ENCODE measurements at regions not wholly inside any gene's neighbourhood (a gene's known extent, or its start where the extent isn't known, plus 50 kb on each side); places are given as distances from the start of the nearest gene placed in this dataset.

DNA sequence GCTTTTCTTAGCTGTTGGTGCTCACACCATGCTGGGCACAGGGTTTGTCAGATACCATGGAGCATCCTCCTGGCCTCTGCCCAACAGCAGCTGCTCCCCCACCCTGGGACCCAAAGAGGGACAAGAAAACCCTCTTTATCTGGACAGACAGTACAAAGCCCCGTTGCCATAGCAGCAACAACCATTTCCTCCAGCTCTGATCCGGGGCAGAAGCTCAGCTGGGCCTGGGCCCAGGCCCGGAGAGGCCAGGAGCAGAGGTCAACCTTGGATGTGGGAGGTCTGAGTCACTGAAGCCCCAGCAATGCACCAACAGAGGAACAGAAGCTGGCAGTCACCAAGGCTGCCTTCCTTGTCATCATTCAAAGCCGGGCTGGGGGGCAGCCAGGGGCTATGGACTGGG is 228.4 kb upstream of the POU3F1 start:
- DNase-seq: no peak

DNA sequence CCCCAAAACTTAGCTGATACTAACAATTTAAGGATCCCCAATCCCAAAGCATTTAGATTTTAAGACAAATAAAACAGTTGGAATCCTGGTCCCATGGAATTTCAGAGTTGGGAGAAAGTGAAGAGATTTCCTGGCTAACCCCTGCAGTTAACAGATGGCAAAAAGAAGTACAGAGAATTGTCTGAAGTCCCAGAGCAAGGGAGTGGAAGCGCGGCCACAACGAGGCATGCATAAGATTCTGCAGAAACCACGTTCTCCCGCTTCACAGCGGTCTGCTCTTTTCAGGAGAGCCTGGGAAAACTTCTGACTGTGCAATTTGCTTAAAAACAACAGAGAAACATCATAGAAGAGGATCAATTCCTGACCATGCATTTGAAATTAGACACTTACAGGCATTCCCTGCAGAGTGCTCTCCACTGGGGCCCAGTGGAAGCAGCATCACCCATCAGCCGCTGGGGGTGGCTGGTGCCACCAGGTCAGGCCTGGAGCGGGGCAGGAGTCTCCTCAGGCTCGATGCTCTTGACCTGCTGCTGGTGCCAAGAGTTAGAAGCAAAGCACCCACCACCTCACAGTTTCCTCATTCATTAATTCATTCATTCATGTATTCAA is 226.7 kb upstream of the POU3F1 start:
- no peak for DNase-seq

GRCh38 chr1:38272515-38272914 is 225.9 kb upstream of the POU3F1 start:
- no peak for DNase-seq

GRCh38 chr1:38270849-38271633 is 224.4 kb upstream of the POU3F1 start:
- no peak for DNase-seq

- no peak for DNase-seq
Observed at GRCh38 chr1:38269923-38270848, 223.6 kb upstream of the POU3F1 start.

GRCh38 chr1:38268226-38268625 is 221.6 kb upstream of the POU3F1 start:
- DNase-seq: no peak

GRCh38 chr1:38267037-38268036 is 220.7 kb upstream of the POU3F1 start:
- no peak for DNase-seq

DNA sequence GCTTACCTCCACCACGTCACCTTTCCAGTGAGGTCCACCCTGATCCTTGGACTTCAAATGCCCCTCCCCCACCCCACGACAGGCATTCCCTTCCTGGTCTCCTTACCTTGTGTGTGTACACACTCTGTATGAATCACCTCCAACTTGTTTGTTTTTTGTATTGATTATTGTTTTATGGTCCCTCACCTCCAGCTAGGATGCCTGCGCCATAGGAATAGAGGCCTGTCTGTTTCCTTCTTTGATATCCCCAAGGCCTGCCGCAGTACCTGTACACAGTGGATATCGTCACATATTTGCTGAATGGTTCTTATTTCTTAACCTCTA is 219.6 kb upstream of the POU3F1 start:
- DNase-seq: no peak

DNA sequence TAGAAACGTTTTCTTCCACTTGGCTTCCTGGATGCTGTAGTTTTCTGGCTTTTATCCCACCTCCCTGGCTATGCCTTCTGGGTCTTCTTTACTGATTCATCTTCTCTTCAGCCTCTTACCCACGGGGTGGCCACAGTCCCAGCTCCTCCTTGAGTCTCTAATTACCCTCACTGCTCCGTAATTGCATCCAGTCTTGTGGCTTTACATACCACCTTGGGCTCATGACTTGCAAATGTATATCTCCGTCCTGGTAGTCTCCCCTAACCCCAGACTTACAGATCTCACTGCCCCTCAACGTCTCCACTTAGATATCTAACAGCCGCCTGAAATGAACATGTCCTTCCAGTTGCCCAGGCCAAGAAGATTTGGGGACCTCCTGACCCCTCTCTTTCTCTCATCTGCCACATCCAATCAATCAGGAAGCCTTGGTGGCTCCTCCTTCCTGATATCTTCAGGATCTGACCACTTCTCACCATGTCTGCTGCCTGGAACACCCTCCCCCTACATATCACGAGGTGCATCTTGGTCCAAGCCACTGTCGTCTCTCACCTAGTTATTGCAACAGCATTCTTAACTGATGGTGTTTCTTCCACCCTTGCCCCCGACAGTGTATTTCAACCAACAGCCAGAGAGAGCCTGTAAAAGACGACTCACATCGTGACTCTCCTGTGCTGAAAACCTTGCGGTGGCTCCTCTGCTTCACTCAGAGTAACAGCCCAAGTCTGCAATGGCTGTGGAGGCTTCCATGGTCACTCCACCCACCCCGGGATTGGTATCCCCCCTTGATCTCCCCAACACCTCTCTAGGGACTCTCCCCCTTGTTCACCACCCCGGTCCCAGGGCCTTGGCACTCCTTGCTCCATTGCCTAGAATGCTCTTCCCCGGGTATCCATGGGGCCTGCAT is 219.0 kb upstream of the POU3F1 start:
- DNase-seq: no peak

- no peak for DNase-seq
Observed at GRCh38 chr1:38263438-38263837, 216.8 kb upstream of the POU3F1 start.

DNA sequence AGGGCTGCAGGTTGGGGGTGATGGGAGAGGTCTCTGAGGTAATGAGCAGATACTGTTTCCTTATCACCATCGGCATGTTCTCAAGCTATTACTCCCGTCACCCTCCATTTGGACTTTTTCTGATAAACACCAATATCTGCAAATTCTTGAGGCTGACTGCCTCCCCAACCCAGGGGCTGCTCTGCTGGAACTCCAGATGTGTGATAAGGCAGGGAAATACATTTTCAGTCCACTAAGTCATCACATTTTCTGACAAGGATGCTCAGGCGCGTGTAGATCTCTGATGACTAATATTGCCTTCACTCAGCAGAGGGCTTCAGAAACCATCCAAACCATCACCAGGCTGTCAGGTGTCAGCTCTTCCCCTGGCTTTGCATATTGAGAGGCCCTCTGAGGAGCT is 215.0 kb upstream of the POU3F1 start:
- DNase-seq: no peak

DNA sequence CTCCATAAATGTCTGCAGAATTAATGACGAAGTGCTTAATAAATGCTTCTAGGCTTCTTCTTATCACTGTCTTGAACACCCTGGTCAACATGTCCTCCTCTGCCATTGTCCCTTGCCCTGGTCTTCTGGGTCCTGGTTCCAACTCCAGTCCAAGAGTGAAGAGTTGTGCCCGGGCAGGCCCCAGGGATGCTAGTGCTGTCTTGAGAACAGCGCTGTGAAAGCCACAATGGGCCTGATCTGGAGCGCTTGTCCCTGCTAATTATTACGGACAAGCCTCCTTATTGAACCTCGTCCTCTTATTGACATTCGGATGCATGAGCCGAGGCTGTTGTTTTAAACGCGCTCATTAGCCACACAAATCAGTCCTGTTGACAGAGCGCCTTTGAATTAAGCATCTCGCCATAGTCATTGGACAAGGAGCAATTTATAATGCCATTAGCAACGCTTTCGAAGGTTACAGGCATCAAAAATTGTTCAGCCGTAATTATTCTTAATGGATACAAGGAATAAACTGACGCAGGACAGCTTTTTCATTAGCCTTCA is 211.6 kb upstream of the POU3F1 start:
- no peak for DNase-seq

DNA sequence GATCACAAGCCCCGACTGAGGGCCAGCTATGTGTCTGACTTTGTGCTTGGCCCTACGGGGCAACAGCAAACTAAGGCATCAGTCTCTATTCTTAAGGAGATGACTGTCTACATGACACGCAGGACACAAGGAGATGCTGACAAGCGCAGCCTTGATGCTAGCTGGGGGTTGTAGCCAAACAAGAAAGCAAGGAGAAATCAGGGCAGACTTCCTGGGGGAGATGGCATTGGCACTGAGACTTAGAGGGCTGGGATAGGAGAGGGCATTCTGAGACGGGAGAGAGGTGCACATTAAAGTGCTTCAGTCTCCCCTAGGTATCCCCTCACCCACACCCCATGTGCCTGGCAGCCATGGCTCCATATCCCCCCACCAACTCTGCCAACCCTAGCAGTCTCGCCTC is 210.8 kb upstream of the POU3F1 start:
- DNase-seq: no peak

DNA sequence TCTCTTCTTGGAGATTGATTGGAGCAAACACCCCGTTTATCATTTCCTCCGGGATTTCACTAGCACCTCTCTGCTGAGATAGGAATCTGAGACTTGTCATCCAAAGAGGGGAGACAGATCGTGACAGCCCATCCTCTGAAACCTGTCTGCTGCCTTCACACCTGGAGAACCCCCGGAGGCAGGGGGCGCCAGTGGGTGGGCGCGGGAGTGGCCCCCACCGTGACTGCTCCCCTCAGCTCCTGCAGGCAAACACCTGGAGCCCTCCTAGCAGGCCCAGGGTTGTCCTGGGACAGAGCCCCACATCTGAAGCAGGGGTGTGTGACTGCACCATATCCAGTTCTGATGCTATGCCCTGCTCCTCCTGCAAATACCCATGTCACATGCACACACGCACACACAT is 209.5 kb upstream of the POU3F1 start:
- no peak for DNase-seq

DNA sequence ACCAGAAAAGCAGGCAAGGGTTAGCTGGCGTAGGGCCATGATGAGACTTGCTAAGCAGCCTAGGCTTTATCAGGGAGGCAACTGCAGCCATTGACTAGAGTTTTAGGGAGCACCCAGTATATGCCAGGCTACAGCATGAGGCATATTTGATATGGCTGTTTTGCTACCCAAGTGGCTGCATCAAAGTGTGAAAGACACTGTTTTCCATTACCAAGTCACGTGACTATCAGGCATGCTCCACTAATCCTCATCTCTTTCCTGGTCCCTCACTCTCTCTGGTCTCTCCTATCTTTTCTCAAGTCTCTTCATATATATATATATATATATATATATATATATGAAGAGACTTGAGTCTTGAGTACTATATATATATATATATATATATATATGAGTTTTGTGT is 206.7 kb upstream of the POU3F1 start:
- no peak for DNase-seq

- no peak for DNase-seq
Observed at GRCh38 chr1:38250356-38250755, 203.8 kb upstream of the POU3F1 start.

- no peak for DNase-seq
Observed at GRCh38 chr1:38249001-38249400, 202.4 kb upstream of the POU3F1 start.

- no peak for DNase-seq
Observed at GRCh38 chr1:38246955-38247952, 200.7 kb upstream of the POU3F1 start.

DNA sequence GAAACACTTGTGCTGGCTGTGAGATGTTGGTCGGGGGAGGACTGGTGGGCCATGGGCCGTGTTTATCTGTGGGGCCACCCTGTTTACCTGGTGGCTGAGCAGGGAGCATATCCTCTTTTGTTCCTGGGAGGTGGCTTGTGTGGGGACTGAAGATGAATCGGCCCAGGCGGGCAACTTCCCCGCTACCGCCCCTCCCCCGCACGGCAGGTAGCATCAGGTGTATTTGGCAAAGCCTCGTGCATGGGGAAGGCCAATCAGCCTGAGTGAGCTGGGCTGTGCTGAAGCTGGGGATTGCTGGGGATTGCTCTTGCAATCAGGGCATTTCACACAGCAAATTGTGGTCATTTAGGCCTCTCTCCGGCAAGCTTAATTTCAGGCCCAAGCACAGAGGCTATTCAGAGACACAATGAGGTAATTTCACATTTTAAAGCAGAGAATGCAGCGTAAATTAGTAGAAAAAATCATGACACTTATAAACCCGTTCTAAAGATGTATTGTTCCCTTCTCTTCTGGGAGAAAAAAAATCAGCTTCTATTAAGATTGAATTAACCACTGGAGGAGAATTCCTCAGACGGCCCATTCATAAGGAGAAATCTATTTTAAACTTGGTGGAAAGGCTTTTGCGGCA is 197.7 kb upstream of the POU3F1 start:
- no peak for DNase-seq

All from CD4-positive, alpha-beta T cell treated with Interleukin-15 for 1 hour (primary cell).